Ectodermal cell (in vitro differentiated cells): ENCODE measurements at regions not wholly inside any gene's neighbourhood (a gene's known extent, or its start where the extent isn't known, plus 50 kb on each side); places are given as distances from the start of the nearest gene placed in this dataset.

ENCODE experiments used
- H3K27ac ChIP-seq: 2 replicates; pipeline ENCODE4 v1.7.0; 2013; ENCODE audit warnings: mild to moderate bottlenecking, low read depth, low read length; ENCODE audit not compliant: insufficient read depth, poor library complexity, severe bottlenecking
- H3K27me3 ChIP-seq: 2 replicates; pipeline ENCODE4 v1.7.0; 2013; ENCODE audit warnings: mild to moderate bottlenecking, low read length; ENCODE audit not compliant: insufficient read depth, control insufficient read depth, poor library complexity, severe bottlenecking
- H3K36me3 ChIP-seq: one replicate; pipeline ENCODE4 v1.7.0; 2013; ENCODE audit warnings: low read length; ENCODE audit not compliant: control insufficient read depth, insufficient read depth
- H3K4me1 ChIP-seq: one replicate; pipeline ENCODE4 v1.7.0; 2013; ENCODE audit warnings: low read length; ENCODE audit not compliant: control insufficient read depth, insufficient read depth
- H3K4me3 ChIP-seq: 2 replicates; pipeline ENCODE4 v1.7.0; 2013; ENCODE audit warnings: low read depth, low read length, control low read depth; ENCODE audit not compliant: insufficient read depth
- H3K9me3 ChIP-seq: 2 replicates; pipeline ENCODE4 v1.7.0; 2013; ENCODE audit warnings: mild to moderate bottlenecking, low read length, moderate library complexity; ENCODE audit not compliant: control insufficient read depth
- WGBS, 2 experiments: methylation state at CpG; one replicate each; pipeline ENCODE4 v1.1.7; 2013; ENCODE audit warnings: missing lambda C conversion rate in 2 of 2; 5-methylcytosine and 5-hydroxymethylcytosine counted together

- Histone ChIP-seq H3K36me3 (no peaks in the 10 kb centered on the region), H3K27ac (no peak overlapping the region)
- WGBS, 2 experiments = 86 to 92% methylated on average over 2 of the region's 2 CpGs
These were observed 83.8 kb upstream of the C1QTNF7 start for GRCh38 chr4:15344041-15344440.

GRCh38 chr4:15345134-15345533, 82.7 kb upstream of the C1QTNF7 start:
- no peak overlapping the region for H3K27ac ChIP-seq
- 48 to 51% methylated on average over 3 of the region's 3 CpGs for WGBS, 2 experiments

More at GRCh38 chr4:15344041-15344440, 83.8 kb upstream of the C1QTNF7 start:
- Histone ChIP-seq H3K4me3 (no peak overlapping the region), H3K27me3 (no peaks in the 10 kb centered on the region), H3K9me3 (no peaks in the 10 kb centered on the region), H3K4me1 (no peaks in the 10 kb centered on the region)

GRCh38 chr4:15348236-15348635, 79.6 kb upstream of the C1QTNF7 start:
- Histone ChIP-seq H3K4me3 (no peak overlapping the region), H3K27ac (no peak overlapping the region), H3K36me3 (no peaks in the 10 kb centered on the region), H3K27me3 (no peaks in the 10 kb centered on the region), H3K4me1 (no peaks in the 10 kb centered on the region), H3K9me3 (no peaks in the 10 kb centered on the region)
- WGBS, 2 experiments = 92 to 95% methylated on average over 1 of the region's 1 CpG

More at GRCh38 chr4:15345134-15345533, 82.7 kb upstream of the C1QTNF7 start:
- Histone ChIP-seq H3K4me3 (no peak overlapping the region), H3K27me3 (no peaks in the 10 kb centered on the region), H3K36me3 (no peaks in the 10 kb centered on the region), H3K9me3 (no peaks in the 10 kb centered on the region), H3K4me1 (no peaks in the 10 kb centered on the region)

GRCh38 chr4:15348695-15349094, 79.1 kb upstream of the C1QTNF7 start:
- Histone ChIP-seq H3K4me3 (no peak overlapping the region), H3K27ac (no peak overlapping the region), H3K9me3 (no peaks in the 10 kb centered on the region), H3K4me1 (no peaks in the 10 kb centered on the region), H3K36me3 (no peaks in the 10 kb centered on the region), H3K27me3 (no peaks in the 10 kb centered on the region)
- 89 to 100% methylated on average over 1 of the region's 1 CpG for WGBS, 2 experiments

GRCh38 chr4:15349531-15349935, 78.3 kb upstream of the C1QTNF7 start:
- no peaks in the 10 kb centered on the region for H3K36me3 ChIP-seq
- H3K27ac ChIP-seq = no peak overlapping the region
- no peaks in the 10 kb centered on the region for H3K4me1 ChIP-seq
- whole genome bisulfite sequencing, 2 experiments = 83 to 90% methylated on average over 3 of the region's 3 CpGs
- no peaks in the 10 kb centered on the region for H3K27me3 ChIP-seq
- H3K4me3 ChIP-seq = no peak overlapping the region
- no peaks in the 10 kb centered on the region for H3K9me3 ChIP-seq

- no peaks in the 10 kb centered on the region for H3K27me3 ChIP-seq
- H3K4me3 ChIP-seq = no peak overlapping the region
- WGBS, 2 experiments = 98 to 100% methylated on average over 1 of the region's 1 CpG
These were observed 77.9 kb upstream of the C1QTNF7 start for GRCh38 chr4:15349965-15350364.

GRCh38 chr4:15352524-15352923, 75.3 kb upstream of the C1QTNF7 start:
- Histone ChIP-seq H3K9me3 (no peaks in the 10 kb centered on the region), H3K4me1 (no peaks in the 10 kb centered on the region), H3K27me3 (no peaks in the 10 kb centered on the region), H3K4me3 (no peak overlapping the region), H3K27ac (no peak overlapping the region), H3K36me3 (no peaks in the 10 kb centered on the region)
- 89 to 91% methylated on average over 2 of the region's 2 CpGs for WGBS, 2 experiments

More at GRCh38 chr4:15349965-15350364, 77.9 kb upstream of the C1QTNF7 start:
- Histone ChIP-seq H3K4me1 (no peaks in the 10 kb centered on the region), H3K36me3 (no peaks in the 10 kb centered on the region), H3K27ac (no peak overlapping the region), H3K9me3 (no peaks in the 10 kb centered on the region)

- Histone ChIP-seq H3K27ac (no peak overlapping the region), H3K27me3 (no peaks in the 10 kb centered on the region)
- 91% methylated on average over 3 of the region's 3 CpGs for WGBS, 2 experiments
These were observed 74.6 kb upstream of the C1QTNF7 start for GRCh38 chr4:15353207-15353606.

GRCh38 chr4:15354371-15355297, 73.2 kb upstream of the C1QTNF7 start:
- Histone ChIP-seq H3K4me3 (no peak overlapping the region), H3K27me3 (no peaks in the 10 kb centered on the region), H3K27ac (no peak overlapping the region), H3K36me3 (no peaks in the 10 kb centered on the region), H3K4me1 (no peaks in the 10 kb centered on the region), H3K9me3 (no peaks in the 10 kb centered on the region)
- 95 to 96% methylated on average over 7 to 8 of the region's 8 CpGs for WGBS, 2 experiments

More at GRCh38 chr4:15353207-15353606, 74.6 kb upstream of the C1QTNF7 start:
- Histone ChIP-seq H3K9me3 (no peaks in the 10 kb centered on the region), H3K4me1 (no peaks in the 10 kb centered on the region), H3K36me3 (no peaks in the 10 kb centered on the region), H3K4me3 (no peak overlapping the region)

- Histone ChIP-seq H3K27me3 (no peaks in the 10 kb centered on the region), H3K27ac (no peak overlapping the region), H3K4me3 (no peak overlapping the region), H3K36me3 (no peaks in the 10 kb centered on the region), H3K9me3 (no peaks in the 10 kb centered on the region), H3K4me1 (no peaks in the 10 kb centered on the region)
- WGBS, 2 experiments = 92 to 100% methylated on average over 2 of the region's 2 CpGs
These were observed 66.3 kb upstream of the C1QTNF7 start for GRCh38 chr4:15361529-15361928.
